GM23338 (cell line): ENCODE measurements at regions not wholly inside any gene's neighbourhood (a gene's known extent, or its start where the extent isn't known, plus 50 kb on each side); places are given as distances from the start of the nearest gene placed in this dataset.

Source experiments
- ATAC-seq: fragments of 200-7000 bp; cut with Tn5 transposase; 3 replicates; pipeline ENCODE4 v1.9.1; 2020
- DNase-seq: peaks from one replicate; pipeline ENCODE4 v3.0.0-alpha.2; 2015; ENCODE audit warnings: low spot score
- H2AFZ ChIP-seq: fragments of 200-600 bp; sonication (generic); 2 replicates; pipeline ENCODE4 v1.8.0; 2016; ENCODE audit warnings: antibody characterized with exemption, mild to moderate bottlenecking, moderate library complexity
- H3F3A ChIP-seq: fragments of 200-600 bp; sonication (generic); replicated peaks from 2 replicates; pipeline ENCODE4 v1.8.0; 2017; ENCODE audit warnings: antibody characterized with exemption, mixed run types, low read depth
- H3K27ac ChIP-seq: fragments of 200-600 bp; sonication (generic); 2 replicates; pipeline ENCODE4 v1.6.1; 2016; ENCODE audit warnings: low read depth
- H3K27me3 ChIP-seq: fragments of 200-600 bp; sonication (generic); 2 replicates; pipeline ENCODE4 v1.8.0; 2016; ENCODE audit warnings: mild to moderate bottlenecking, mixed run types, moderate library complexity; ENCODE audit not compliant: insufficient read depth
- H3K36me3 ChIP-seq: fragments of 200-600 bp; sonication (generic); 2 replicates; pipeline ENCODE4 v1.8.0; 2016; ENCODE audit warnings: mild to moderate bottlenecking; ENCODE audit not compliant: insufficient read depth
- H3K4me1 ChIP-seq: fragments of 200-600 bp; sonication (generic); 2 replicates; pipeline ENCODE4 v1.8.0; 2016; ENCODE audit warnings: mild to moderate bottlenecking, moderate library complexity; ENCODE audit not compliant: insufficient read depth
- H3K4me2 ChIP-seq: fragments of 200-600 bp; sonication (generic); 2 replicates; pipeline ENCODE4 v1.7.1; 2017; ENCODE audit warnings: mixed run types
- H3K4me3 ChIP-seq: fragments of 200-600 bp; sonication (generic); 2 replicates; pipeline ENCODE4 v1.6.1; 2016; ENCODE audit warnings: mixed run types
- H3K79me2 ChIP-seq: fragments of 200-600 bp; sonication (generic); replicated peaks from 2 replicates; pipeline ENCODE4 v1.8.0; 2017; ENCODE audit warnings: mild to moderate bottlenecking; ENCODE audit not compliant: insufficient read depth
- H3K9me2 ChIP-seq: fragments of 200-600 bp; sonication (generic); 2 replicates; pipeline ENCODE4 v1.8.0; 2017; ENCODE audit not compliant: insufficient read depth
- H4K20me1 ChIP-seq: fragments of 200-600 bp; sonication (generic); replicated peaks from 2 replicates; pipeline ENCODE4 v1.8.0; 2017; ENCODE audit warnings: mild to moderate bottlenecking; ENCODE audit not compliant: insufficient read depth
- H3K27ac Mint-ChIP-seq: 2 replicates; pipeline ENCODE4 v1.8.0; 2020; ENCODE audit warnings: inconsistent platforms, mild to moderate bottlenecking, moderate library complexity, mixed read lengths
- H3K27me3 Mint-ChIP-seq: 3 replicates; pipeline ENCODE4 v1.8.0; 2022; ENCODE audit warnings: low read depth, mild to moderate bottlenecking, moderate library complexity, mixed read lengths, inconsistent platforms; ENCODE audit not compliant: insufficient read depth, poor library complexity
- H3K36me3 Mint-ChIP-seq: 3 replicates; pipeline ENCODE4 v1.8.0; 2021; ENCODE audit warnings: low read depth, mild to moderate bottlenecking, inconsistent platforms, moderate library complexity, mixed read lengths
- H3K4me1 Mint-ChIP-seq: 3 replicates; pipeline ENCODE4 v1.8.0; 2020; ENCODE audit warnings: mild to moderate bottlenecking, inconsistent platforms, mixed read lengths
- H3K4me3 Mint-ChIP-seq: 3 replicates; pipeline ENCODE4 v1.8.0; 2021; ENCODE audit warnings: moderate library complexity, mild to moderate bottlenecking, inconsistent platforms, mixed read lengths
- H3K9me3 Mint-ChIP-seq: 3 replicates; pipeline ENCODE4 v1.8.0; 2020; ENCODE audit warnings: moderate library complexity, mild to moderate bottlenecking, inconsistent platforms, mixed read lengths
- CTCF ChIP-seq, 2 experiments: fragments of 200-600 bp in 1 of 2; sonication (generic) in 1 of 2; conservative IDR thresholded peaks; 2 replicates each; pipeline versions ENCODE4 v1.5.1 to v1.6.1; 2016 to 2017; ENCODE audit warnings: antibody characterized with exemption in 2 of 2, low read depth in 2 of 2, mild to moderate bottlenecking in 2 of 2, moderate library complexity in 1 of 2
- ETS1 ChIP-seq: IDR thresholded peaks from 2 replicates; pipeline ENCODE4 v1.6.1; 2016; ENCODE audit warnings: antibody characterized with exemption
- EZH2 ChIP-seq: fragments of 200-600 bp; sonication (generic); IDR thresholded peaks from one replicate; pipeline ENCODE4 v1.8.0; 2017; ENCODE audit warnings: antibody characterized with exemption, mild to moderate bottlenecking, low read depth; ENCODE audit not compliant: unreplicated experiment
- JUNB ChIP-seq: IDR thresholded peaks from one replicate; pipeline ENCODE4 v1.6.1; 2016; ENCODE audit warnings: antibody characterized with exemption; ENCODE audit not compliant: unreplicated experiment
- NANOG ChIP-seq: IDR thresholded peaks from 2 replicates; pipeline ENCODE4 v1.6.1; 2016; ENCODE audit warnings: antibody characterized with exemption, borderline replicate concordance
- REST ChIP-seq: IDR thresholded peaks from one replicate; pipeline ENCODE4 v1.6.1; 2018; ENCODE audit warnings: antibody characterized with exemption; ENCODE audit not compliant: unreplicated experiment
- ZNF331 ChIP-seq: fragments of 250-450 bp; sonication (Bioruptor Pico); IDR thresholded peaks from 2 replicates; pipeline ENCODE4 v1.5.0; 2020; ENCODE audit warnings: low read depth, mild to moderate bottlenecking, moderate library complexity

GRCh38 chrX:98057176-98057575 is 1173.5 kb downstream of the RPA4 start (continued):
- no peak for TF ChIP-seq REST
- TF ChIP-seq EZH2, result no peak
- no peak for TF ChIP-seq ETS1
- no peak for TF ChIP-seq CTCF (conservative IDR thresholded peaks at IDR 0.05; ENCODE audit: low read depth in 2 of 2)
- TF ChIP-seq NANOG, result no peak
- no peak for TF ChIP-seq JUNB
- TF ChIP-seq ZNF331 (CRISPR knock-in tag), result no peak

GRCh38 chrX:98065151-98065550 is 1181.4 kb downstream of the RPA4 start:
- ATAC-seq, result no peak
- no peak for DNase-seq
- Histone ChIP-seq H3K4me2 (no peak overlapping the region), H3K4me1 (peaks cover 10% of the 10 kb centered on the region), H4K20me1 (no peaks in the 10 kb centered on the region), H3F3A (no peaks in the 10 kb centered on the region), H2AFZ (no peak overlapping the region), H3K4me3 (no peak overlapping the region), H3K9me2 (no peaks in the 10 kb centered on the region), H3K27me3 (no peaks in the 10 kb centered on the region), H3K36me3 (no peaks in the 10 kb centered on the region), H3K79me2 (no peaks in the 10 kb centered on the region), H3K27ac (no peak overlapping the region)
- Mint-ChIP-seq H3K9me3 (no peaks in the 10 kb centered on the region; the same call in 2 of the 3 replicates), H3K27me3 (no peaks in the 10 kb centered on the region), H3K36me3 (no peaks in the 10 kb centered on the region), H3K4me3 (no peak overlapping the region), H3K4me1 (peaks cover 11% of the 10 kb centered on the region), H3K27ac (no peak overlapping the region)
- TF ChIP-seq REST (no peak), CTCF (conservative IDR thresholded peaks at IDR 0.05; ENCODE audit: low read depth in 2 of 2) (no peak)
